GM23338 (cell line): ENCODE measurements at regions not wholly inside any gene's neighbourhood (a gene's known extent, or its start where the extent isn't known, plus 50 kb on each side); places are given as distances from the start of the nearest gene placed in this dataset.

Experiments used
- ATAC-seq: fragments of 200-7000 bp; cut with Tn5 transposase; 3 replicates; pipeline ENCODE4 v1.9.1; 2020
- DNase-seq: peaks from one replicate; pipeline ENCODE4 v3.0.0-alpha.2; 2015; ENCODE audit warnings: low spot score
- H2AFZ ChIP-seq: fragments of 200-600 bp; sonication (generic); 2 replicates; pipeline ENCODE4 v1.8.0; 2016; ENCODE audit warnings: antibody characterized with exemption, mild to moderate bottlenecking, moderate library complexity
- H3F3A ChIP-seq: fragments of 200-600 bp; sonication (generic); replicated peaks from 2 replicates; pipeline ENCODE4 v1.8.0; 2017; ENCODE audit warnings: antibody characterized with exemption, mixed run types, low read depth
- H3K27ac ChIP-seq: fragments of 200-600 bp; sonication (generic); 2 replicates; pipeline ENCODE4 v1.6.1; 2016; ENCODE audit warnings: low read depth
- H3K27me3 ChIP-seq: fragments of 200-600 bp; sonication (generic); 2 replicates; pipeline ENCODE4 v1.8.0; 2016; ENCODE audit warnings: mild to moderate bottlenecking, mixed run types, moderate library complexity; ENCODE audit not compliant: insufficient read depth
- H3K36me3 ChIP-seq: fragments of 200-600 bp; sonication (generic); 2 replicates; pipeline ENCODE4 v1.8.0; 2016; ENCODE audit warnings: mild to moderate bottlenecking; ENCODE audit not compliant: insufficient read depth
- H3K4me1 ChIP-seq: fragments of 200-600 bp; sonication (generic); 2 replicates; pipeline ENCODE4 v1.8.0; 2016; ENCODE audit warnings: mild to moderate bottlenecking, moderate library complexity; ENCODE audit not compliant: insufficient read depth
- H3K4me2 ChIP-seq: fragments of 200-600 bp; sonication (generic); 2 replicates; pipeline ENCODE4 v1.7.1; 2017; ENCODE audit warnings: mixed run types
- H3K4me3 ChIP-seq: fragments of 200-600 bp; sonication (generic); 2 replicates; pipeline ENCODE4 v1.6.1; 2016; ENCODE audit warnings: mixed run types
- H3K79me2 ChIP-seq: fragments of 200-600 bp; sonication (generic); replicated peaks from 2 replicates; pipeline ENCODE4 v1.8.0; 2017; ENCODE audit warnings: mild to moderate bottlenecking; ENCODE audit not compliant: insufficient read depth
- H3K9me2 ChIP-seq: fragments of 200-600 bp; sonication (generic); 2 replicates; pipeline ENCODE4 v1.8.0; 2017; ENCODE audit not compliant: insufficient read depth
- H4K20me1 ChIP-seq: fragments of 200-600 bp; sonication (generic); replicated peaks from 2 replicates; pipeline ENCODE4 v1.8.0; 2017; ENCODE audit warnings: mild to moderate bottlenecking; ENCODE audit not compliant: insufficient read depth
- H3K27ac Mint-ChIP-seq: 2 replicates; pipeline ENCODE4 v1.8.0; 2020; ENCODE audit warnings: inconsistent platforms, mild to moderate bottlenecking, moderate library complexity, mixed read lengths
- H3K27me3 Mint-ChIP-seq: 3 replicates; pipeline ENCODE4 v1.8.0; 2022; ENCODE audit warnings: low read depth, mild to moderate bottlenecking, moderate library complexity, mixed read lengths, inconsistent platforms; ENCODE audit not compliant: insufficient read depth, poor library complexity
- H3K36me3 Mint-ChIP-seq: 3 replicates; pipeline ENCODE4 v1.8.0; 2021; ENCODE audit warnings: low read depth, mild to moderate bottlenecking, inconsistent platforms, moderate library complexity, mixed read lengths
- H3K4me1 Mint-ChIP-seq: 3 replicates; pipeline ENCODE4 v1.8.0; 2020; ENCODE audit warnings: mild to moderate bottlenecking, inconsistent platforms, mixed read lengths
- H3K4me3 Mint-ChIP-seq: 3 replicates; pipeline ENCODE4 v1.8.0; 2021; ENCODE audit warnings: moderate library complexity, mild to moderate bottlenecking, inconsistent platforms, mixed read lengths
- H3K9me3 Mint-ChIP-seq: 3 replicates; pipeline ENCODE4 v1.8.0; 2020; ENCODE audit warnings: moderate library complexity, mild to moderate bottlenecking, inconsistent platforms, mixed read lengths
- CREB1 ChIP-seq: fragments of 250-450 bp; sonication (Bioruptor Pico); IDR thresholded peaks from 2 replicates; pipeline ENCODE4 v1.5.0; 2020; ENCODE audit warnings: low read depth, mild to moderate bottlenecking, moderate library complexity
- CTCF ChIP-seq, 2 experiments: fragments of 200-600 bp in 1 of 2; sonication (generic) in 1 of 2; conservative IDR thresholded peaks; 2 replicates each; pipeline versions ENCODE4 v1.5.1 to v1.6.1; 2016 to 2017; ENCODE audit warnings: antibody characterized with exemption in 2 of 2, low read depth in 2 of 2, mild to moderate bottlenecking in 2 of 2, moderate library complexity in 1 of 2
- ETS1 ChIP-seq: IDR thresholded peaks from 2 replicates; pipeline ENCODE4 v1.6.1; 2016; ENCODE audit warnings: antibody characterized with exemption
- EZH2 ChIP-seq: fragments of 200-600 bp; sonication (generic); IDR thresholded peaks from one replicate; pipeline ENCODE4 v1.8.0; 2017; ENCODE audit warnings: antibody characterized with exemption, mild to moderate bottlenecking, low read depth; ENCODE audit not compliant: unreplicated experiment
- EZH2phosphoT487 ChIP-seq: fragments of 200-600 bp; sonication (generic); IDR thresholded peaks from one replicate; pipeline ENCODE4 v1.8.1; 2018; ENCODE audit warnings: antibody characterized with exemption; ENCODE audit not compliant: unreplicated experiment
- JUNB ChIP-seq: IDR thresholded peaks from one replicate; pipeline ENCODE4 v1.6.1; 2016; ENCODE audit warnings: antibody characterized with exemption; ENCODE audit not compliant: unreplicated experiment
- POLR2AphosphoS5 ChIP-seq: IDR thresholded peaks from 2 replicates; pipeline ENCODE4 v1.6.1; 2016; ENCODE audit warnings: antibody characterized with exemption, low read depth
- REST ChIP-seq: IDR thresholded peaks from one replicate; pipeline ENCODE4 v1.6.1; 2018; ENCODE audit warnings: antibody characterized with exemption; ENCODE audit not compliant: unreplicated experiment
- STAT1 ChIP-seq: IDR thresholded peaks from one replicate; pipeline ENCODE4 v1.6.1; 2016; ENCODE audit warnings: antibody characterized with exemption; ENCODE audit not compliant: unreplicated experiment
- ZNF114 ChIP-seq: fragments of 250-450 bp; sonication (Bioruptor Pico); IDR thresholded peaks from 2 replicates; pipeline ENCODE4 v1.5.0; 2020; ENCODE audit warnings: mild to moderate bottlenecking, moderate library complexity
- ZNF331 ChIP-seq: fragments of 250-450 bp; sonication (Bioruptor Pico); IDR thresholded peaks from 2 replicates; pipeline ENCODE4 v1.5.0; 2020; ENCODE audit warnings: low read depth, mild to moderate bottlenecking, moderate library complexity

- no peak for TF ChIP-seq ETS1
- no peak for TF ChIP-seq STAT1
- no peak for TF ChIP-seq CREB1 (CRISPR knock-in tag)
- no peak for TF ChIP-seq EZH2phosphoT487
- no peak for TF ChIP-seq JUNB
- TF ChIP-seq POLR2AphosphoS5 = no peak
- no peak for TF ChIP-seq CTCF (conservative IDR thresholded peaks at IDR 0.05; ENCODE audit: low read depth in 2 of 2)
- no peak for TF ChIP-seq ZNF114 (CRISPR knock-in tag)
- no peak for TF ChIP-seq REST
- TF ChIP-seq EZH2 = no peak
These were observed 62.4 kb downstream of the NSMCE3 start (continued) for GRCh38 chr15:29207027-29207757.

GRCh38 chr15:29205186-29205585 is 64.4 kb downstream of the NSMCE3 start:
- Mint-ChIP-seq H3K4me1 (peaks cover 3% of the 10 kb centered on the region; the same call in 1 of the 3 replicates), H3K27me3 (peaks cover 2% of the 10 kb centered on the region), H3K27ac (no peak overlapping the region), H3K36me3 (no peaks in the 10 kb centered on the region), H3K4me3 (no peak overlapping the region), H3K9me3 (no peaks in the 10 kb centered on the region)
- Histone ChIP-seq H3K27ac (no peak overlapping the region), H3K4me2 (no peak overlapping the region), H3K27me3 (no peaks in the 10 kb centered on the region), H4K20me1 (0 out of 2 replicates have a peak, but pooled peaks cover 3% of the 10 kb centered on the region), H2AFZ (no peak overlapping the region), H3K4me3 (no peak overlapping the region), H3K9me2 (no peaks in the 10 kb centered on the region), H3K79me2 (no peaks in the 10 kb centered on the region), H3K36me3 (no peaks in the 10 kb centered on the region), H3K4me1 (no peaks in the 10 kb centered on the region), H3F3A (no peaks in the 10 kb centered on the region)
- no peak for DNase-seq
- no peak for ATAC-seq
- TF ChIP-seq CTCF (conservative IDR thresholded peaks at IDR 0.05; ENCODE audit: low read depth in 2 of 2) = no peak
- TF ChIP-seq ZNF331 (CRISPR knock-in tag) = no peak
- no peak for TF ChIP-seq JUNB
- TF ChIP-seq ETS1 = no peak
